DOHH2 (cell line): ENCODE measurements at regions not wholly inside any gene's neighbourhood (a gene's known extent, or its start where the extent isn't known, plus 50 kb on each side); places are given as distances from the start of the nearest gene placed in this dataset.

Source experiments
- H3F3A ChIP-seq: fragments of 200-600 bp; sonication (generic), shearing (Covaris generic); 2 replicates; pipeline ENCODE4 v1.6.0; 2016; ENCODE audit warnings: antibody characterized with exemption, mild to moderate bottlenecking; ENCODE audit not compliant: control insufficient read depth, insufficient read depth
- H3K27ac ChIP-seq: fragments of 200-600 bp; sonication (generic); 2 replicates; pipeline ENCODE4 v1.5.1; 2014; ENCODE audit warnings: low read depth, mild to moderate bottlenecking, low read length, moderate library complexity
- H3K27me3 ChIP-seq: fragments of 200-600 bp; sonication (generic); 2 replicates; pipeline ENCODE4 v1.6.1; 2014; ENCODE audit warnings: mild to moderate bottlenecking, low read length, mixed read lengths; ENCODE audit not compliant: control insufficient read depth
- H3K36me3 ChIP-seq: fragments of 200-600 bp; sonication (generic); 2 replicates; pipeline ENCODE4 v1.6.1; 2014; ENCODE audit warnings: mild to moderate bottlenecking, low read length, moderate library complexity, mixed read lengths; ENCODE audit not compliant: control insufficient read depth
- H3K4me1 ChIP-seq: fragments of 200-600 bp; sonication (generic); 2 replicates; pipeline ENCODE4 v1.6.1; 2014; ENCODE audit warnings: mild to moderate bottlenecking, low read length, mixed read lengths; ENCODE audit not compliant: control insufficient read depth
- H3K4me2 ChIP-seq: fragments of 200-600 bp; sonication (generic); 2 replicates; pipeline ENCODE4 v1.6.0; 2014; ENCODE audit warnings: mild to moderate bottlenecking, low read length, moderate library complexity
- H3K4me3 ChIP-seq: fragments of 200-600 bp; sonication (generic); 2 replicates; pipeline ENCODE4 v1.5.1; 2014; ENCODE audit warnings: mild to moderate bottlenecking, low read length, mixed read lengths
- H3K79me2 ChIP-seq: fragments of 200-600 bp; sonication (generic); 2 replicates; pipeline ENCODE4 v1.6.1; 2014; ENCODE audit warnings: mild to moderate bottlenecking, low read length, mixed read lengths; ENCODE audit not compliant: control insufficient read depth
- H3K9me2 ChIP-seq: fragments of 200-600 bp; sonication (generic); replicated peaks from 2 replicates; pipeline ENCODE4 v1.6.1; 2014; ENCODE audit warnings: mild to moderate bottlenecking, low read length, mixed read lengths; ENCODE audit not compliant: control insufficient read depth
- H3K9me3 ChIP-seq: fragments of 200-600 bp; sonication (generic); 2 replicates; pipeline ENCODE4 v1.6.1; 2014; ENCODE audit warnings: antibody characterized with exemption, low read length, mixed read lengths; ENCODE audit not compliant: control insufficient read depth, insufficient read depth
- H4K20me1 ChIP-seq: fragments of 200-600 bp; sonication (generic); 2 replicates; pipeline ENCODE4 v1.6.0; 2014; ENCODE audit warnings: low read depth, mild to moderate bottlenecking, antibody characterized with exemption, low read length, moderate library complexity; ENCODE audit not compliant: control insufficient read depth, insufficient read depth
- EZH2phosphoT487 ChIP-seq: fragments of 200-600 bp; sonication (generic); IDR thresholded peaks from 2 replicates; pipeline ENCODE4 v1.6.1; 2017; ENCODE audit warnings: borderline replicate concordance, mild to moderate bottlenecking, antibody characterized with exemption, low read length, moderate library complexity, mixed read lengths
- TF ChIP-seq, protein P1 (sequence below): fragments of 200-600 bp; sonication (generic); IDR thresholded peaks from one replicate; pipeline ENCODE4 v1.5.1; 2014; ENCODE audit warnings: antibody characterized with exemption, mild to moderate bottlenecking, low read depth, low read length; ENCODE audit not compliant: poor library complexity, severe bottlenecking

GRCh38 chr12:40618636-40619035, 73.6 kb upstream of the CNTN1 start:
- no peak overlapping the region for H3K27ac ChIP-seq
- no peaks in the 10 kb centered on the region for H4K20me1 ChIP-seq
- H3K4me2 ChIP-seq: no peak overlapping the region
- no peaks in the 10 kb centered on the region for H3K9me3 ChIP-seq
- no peak for TF ChIP-seq EZH2phosphoT487
- TF ChIP-seq, protein P1, sequence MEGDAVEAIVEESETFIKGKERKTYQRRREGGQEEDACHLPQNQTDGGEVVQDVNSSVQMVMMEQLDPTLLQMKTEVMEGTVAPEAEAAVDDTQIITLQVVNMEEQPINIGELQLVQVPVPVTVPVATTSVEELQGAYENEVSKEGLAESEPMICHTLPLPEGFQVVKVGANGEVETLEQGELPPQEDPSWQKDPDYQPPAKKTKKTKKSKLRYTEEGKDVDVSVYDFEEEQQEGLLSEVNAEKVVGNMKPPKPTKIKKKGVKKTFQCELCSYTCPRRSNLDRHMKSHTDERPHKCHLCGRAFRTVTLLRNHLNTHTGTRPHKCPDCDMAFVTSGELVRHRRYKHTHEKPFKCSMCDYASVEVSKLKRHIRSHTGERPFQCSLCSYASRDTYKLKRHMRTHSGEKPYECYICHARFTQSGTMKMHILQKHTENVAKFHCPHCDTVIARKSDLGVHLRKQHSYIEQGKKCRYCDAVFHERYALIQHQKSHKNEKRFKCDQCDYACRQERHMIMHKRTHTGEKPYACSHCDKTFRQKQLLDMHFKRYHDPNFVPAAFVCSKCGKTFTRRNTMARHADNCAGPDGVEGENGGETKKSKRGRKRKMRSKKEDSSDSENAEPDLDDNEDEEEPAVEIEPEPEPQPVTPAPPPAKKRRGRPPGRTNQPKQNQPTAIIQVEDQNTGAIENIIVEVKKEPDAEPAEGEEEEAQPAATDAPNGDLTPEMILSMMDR: no peak
- no peaks in the 10 kb centered on the region for H3F3A ChIP-seq
- no peaks in the 10 kb centered on the region for H3K4me1 ChIP-seq
- H3K36me3 ChIP-seq: no peaks in the 10 kb centered on the region
- no peaks in the 10 kb centered on the region for H3K9me2 ChIP-seq
- H3K79me2 ChIP-seq: no peaks in the 10 kb centered on the region
- H3K4me3 ChIP-seq: no peak overlapping the region
- no peaks in the 10 kb centered on the region for H3K27me3 ChIP-seq

GRCh38 chr12:40620564-40621019, 71.6 kb upstream of the CNTN1 start:
- Histone ChIP-seq H3K27ac (no peak overlapping the region), H3K9me2 (no peaks in the 10 kb centered on the region), H3K4me3 (no peak overlapping the region), H3K27me3 (no peaks in the 10 kb centered on the region), H3F3A (no peaks in the 10 kb centered on the region), H3K4me2 (no peak overlapping the region), H3K79me2 (no peaks in the 10 kb centered on the region), H4K20me1 (no peaks in the 10 kb centered on the region), H3K9me3 (no peaks in the 10 kb centered on the region), H3K36me3 (no peaks in the 10 kb centered on the region), H3K4me1 (no peaks in the 10 kb centered on the region)
- TF ChIP-seq, protein P1: no peak
- TF ChIP-seq EZH2phosphoT487: no peak

- H3K4me3 ChIP-seq: no peak overlapping the region
- no peaks in the 10 kb centered on the region for H3K9me3 ChIP-seq
- no peaks in the 10 kb centered on the region for H3K9me2 ChIP-seq
- H3K27me3 ChIP-seq: no peaks in the 10 kb centered on the region
- H3K36me3 ChIP-seq: no peaks in the 10 kb centered on the region
- no peaks in the 10 kb centered on the region for H4K20me1 ChIP-seq
- H3K27ac ChIP-seq: no peak overlapping the region
- no peaks in the 10 kb centered on the region for H3K79me2 ChIP-seq
- no peaks in the 10 kb centered on the region for H3F3A ChIP-seq
- no peak for TF ChIP-seq EZH2phosphoT487
- TF ChIP-seq, protein P1: peak; percentile 82
- H3K4me1 ChIP-seq: no peaks in the 10 kb centered on the region
- H3K4me2 ChIP-seq: no peak overlapping the region
Measured at GRCh38 chr12:40622246-40622838, 69.9 kb upstream of the CNTN1 start.
